ENCODE measurements at regions not wholly inside any gene's neighbourhood (a gene's known extent, or its start where the extent isn't known, plus 50 kb on each side); places are given as distances from the start of the nearest gene placed in this dataset.
"Not testable (repeated sequence)": the region's sequence is repeated elsewhere in the genome, so short reads cannot be mapped to it uniquely, and the experiment has no call there.

- no peaks in the 10 kb centered on the region for H3K4me1 ChIP-seq
- H3K4me3 ChIP-seq: no peak overlapping the region
- H3K9me3 ChIP-seq: no peaks in the 10 kb centered on the region
- no peak for TF ChIP-seq CTCF (IDR thresholded peaks at IDR 0.05)
- DNase-seq (ENCODE audit: low spot score): no peak
- H3K27me3 ChIP-seq: no peaks in the 10 kb centered on the region
- H3K27ac ChIP-seq: no peak overlapping the region
- H3K36me3 ChIP-seq: no peaks in the 10 kb centered on the region
Observed at GRCh38 chr11:42777776-42778175, 534.0 kb upstream of the API5 start.

- no peak for DNase-seq (ENCODE audit: low spot score)
- H3K9me3 ChIP-seq: no peaks in the 10 kb centered on the region
- H3K4me3 ChIP-seq: no peak overlapping the region
- no peak overlapping the region for H3K27ac ChIP-seq
- H3K27me3 ChIP-seq: no peaks in the 10 kb centered on the region
- H3K36me3 ChIP-seq: no peaks in the 10 kb centered on the region
- no peaks in the 10 kb centered on the region for H3K4me1 ChIP-seq
- no peak for TF ChIP-seq CTCF (IDR thresholded peaks at IDR 0.05)
Observed at GRCh38 chr11:42778193-42778592, 533.6 kb upstream of the API5 start.

- H3K4me3 ChIP-seq: no peak overlapping the region
- no peak for TF ChIP-seq CTCF (IDR thresholded peaks at IDR 0.05)
Observed at GRCh38 chr11:42779555-42779954, 532.2 kb upstream of the API5 start.

GRCh38 chr11:42786981-42787380 is 524.8 kb upstream of the API5 start:
- no peak for DNase-seq (ENCODE audit: low spot score)
- H3K36me3 ChIP-seq: no peaks in the 10 kb centered on the region
- no peak overlapping the region for H3K4me3 ChIP-seq
- no peaks in the 10 kb centered on the region for H3K27me3 ChIP-seq
- H3K4me1 ChIP-seq: no peaks in the 10 kb centered on the region
- no peak overlapping the region for H3K27ac ChIP-seq
- no peaks in the 10 kb centered on the region for H3K9me3 ChIP-seq
- TF ChIP-seq CTCF (IDR thresholded peaks at IDR 0.05): no peak

More at GRCh38 chr11:42779555-42779954, 532.2 kb upstream of the API5 start:
- H3K9me3 ChIP-seq: no peaks in the 10 kb centered on the region
- no peaks in the 10 kb centered on the region for H3K36me3 ChIP-seq
- no peaks in the 10 kb centered on the region for H3K27me3 ChIP-seq
- no peaks in the 10 kb centered on the region for H3K4me1 ChIP-seq
- DNase-seq (ENCODE audit: low spot score): no peak
- H3K27ac ChIP-seq: no peak overlapping the region

- H3K9me3 ChIP-seq; DNase-seq (ENCODE audit: low spot score); H3K27me3 ChIP-seq; H3K4me1 ChIP-seq; H3K4me3 ChIP-seq; H3K36me3 ChIP-seq; H3K27ac ChIP-seq: not testable (repeated sequence)
Observed at GRCh38 chr11:42795483-42795882, 516.3 kb upstream of the API5 start.

- TF ChIP-seq CTCF (IDR thresholded peaks at IDR 0.05): no peak
- H3K9me3 ChIP-seq: no peaks in the 10 kb centered on the region
- DNase-seq (ENCODE audit: low spot score): no peak
- H3K27me3 ChIP-seq: no peaks in the 10 kb centered on the region
- no peak overlapping the region for H3K27ac ChIP-seq
- H3K36me3 ChIP-seq: no peaks in the 10 kb centered on the region
- H3K4me3 ChIP-seq: no peak overlapping the region
- H3K4me1 ChIP-seq: no peaks in the 10 kb centered on the region
Observed at GRCh38 chr11:42800041-42800440, 511.8 kb upstream of the API5 start.
